ENCODE measurements at regions not wholly inside any gene's neighbourhood (a gene's known extent, or its start where the extent isn't known, plus 50 kb on each side); places are given as distances from the start of the nearest gene placed in this dataset.

- Histone ChIP-seq H3K4me3 (no peak overlapping the region), H3K27ac (no peak overlapping the region), H3K4me1 (ENCODE audit: insufficient read depth) (no peaks in the 10 kb centered on the region), H3K27me3 (no peaks in the 10 kb centered on the region), H3K36me3 (no peaks in the 10 kb centered on the region), H3K9me3 (no peaks in the 10 kb centered on the region)
- WGBS, 3 donors = 78 to 86% (median 83%) methylated on average over 15 of the region's 15 CpGs
- DNase-seq = no peak
- no peak for TF ChIP-seq EP300 (IDR thresholded peaks at IDR 0.05)
- TF ChIP-seq CTCF (IDR thresholded peaks at IDR 0.05) = no peak
- no peak for TF ChIP-seq POLR2A (IDR thresholded peaks at IDR 0.05)
- intact Hi-C loops (cut with DNase I) = no loop called here
These were observed 70.6 kb upstream of the PCSK1 start for GRCh38 chr5:96503501-96504236.

- Histone ChIP-seq H3K9me3 (no peaks in the 10 kb centered on the region), H3K4me1 (ENCODE audit: insufficient read depth) (no peaks in the 10 kb centered on the region), H3K36me3 (no peaks in the 10 kb centered on the region), H3K4me3 (no peak overlapping the region), H3K27me3 (no peaks in the 10 kb centered on the region), H3K27ac (no peak overlapping the region)
- intact Hi-C loops (cut with DNase I) = no loop called here
- TF ChIP-seq CTCF (IDR thresholded peaks at IDR 0.05) (no peak), EP300 (IDR thresholded peaks at IDR 0.05) (no peak), POLR2A (IDR thresholded peaks at IDR 0.05) (no peak)
- DNase-seq = no peak
- WGBS, 3 donors = 63 to 88% (median 68%) methylated on average over 1 of the region's 1 CpG
These were observed 73.3 kb upstream of the PCSK1 start for GRCh38 chr5:96506376-96506775.

GRCh38 chr5:96506866-96507527, 73.9 kb upstream of the PCSK1 start:
- 83 to 85% (median 85%) methylated on average over 7 of the region's 7 CpGs for WGBS, 3 donors
- no peak for DNase-seq
- H3K36me3 ChIP-seq = no peaks in the 10 kb centered on the region
- no peaks in the 10 kb centered on the region for H3K27me3 ChIP-seq
- intact Hi-C loops (cut with DNase I) = no loop called here
- no peak overlapping the region for H3K4me3 ChIP-seq
- no peaks in the 10 kb centered on the region for H3K9me3 ChIP-seq
- H3K27ac ChIP-seq = no peak overlapping the region
- TF ChIP-seq CTCF (IDR thresholded peaks at IDR 0.05) (no peak), EP300 (IDR thresholded peaks at IDR 0.05) (no peak), POLR2A (IDR thresholded peaks at IDR 0.05) (no peak)
- no peaks in the 10 kb centered on the region for H3K4me1 ChIP-seq (ENCODE audit: insufficient read depth)

GRCh38 chr5:96509316-96509715, 76.3 kb upstream of the PCSK1 start:
- H3K36me3 ChIP-seq = no peaks in the 10 kb centered on the region
- H3K27me3 ChIP-seq = no peaks in the 10 kb centered on the region
- TF ChIP-seq CTCF (IDR thresholded peaks at IDR 0.05) (no peak), POLR2A (IDR thresholded peaks at IDR 0.05) (no peak), EP300 (IDR thresholded peaks at IDR 0.05) (no peak)
- H3K4me1 ChIP-seq (ENCODE audit: insufficient read depth) = no peaks in the 10 kb centered on the region
- no peak for DNase-seq
- no peaks in the 10 kb centered on the region for H3K9me3 ChIP-seq
- intact Hi-C loops (cut with DNase I) = no loop called here
- no peak overlapping the region for H3K27ac ChIP-seq
- H3K4me3 ChIP-seq = no peak overlapping the region
- 0% methylated on average over 1 of the region's 1 CpG for whole genome bisulfite sequencing, 3 donors

All from ovary (tissue), 7 donors.